ENCODE measurements at regions not wholly inside any gene's neighbourhood (a gene's known extent, or its start where the extent isn't known, plus 50 kb on each side); places are given as distances from the start of the nearest gene placed in this dataset.

- ChIA-PET CTCF (no interaction called here), POLR2A (ENCODE audit: unreplicated experiment) (no interaction called here)
- H3K4me1 ChIP-seq (ENCODE audit: insufficient read depth, low read length) = no peaks in the 10 kb centered on the region
- no peaks in the 10 kb centered on the region for H3K36me3 ChIP-seq (ENCODE audit: low read depth, low read length)
- no peaks in the 10 kb centered on the region for H4K20me1 ChIP-seq (ENCODE audit: low read length)
- no peak overlapping the region for H3K4me3 ChIP-seq (ENCODE audit: low read length)
- H3K79me2 ChIP-seq (ENCODE audit: low read length) = no peaks in the 10 kb centered on the region
- H3K9me2 ChIP-seq (replicated peaks; ENCODE audit: low read length) = no peaks in the 10 kb centered on the region
- TF ChIP-seq EZH2 (IDR thresholded peaks at IDR 0.05; ENCODE audit: low read length, unreplicated experiment) (no peak), EZH2phosphoT487 (IDR thresholded peaks at IDR 0.05; ENCODE audit: borderline replicate concordance, low read length) (no peak), CTCF (conservative IDR thresholded peaks at IDR 0.05; ENCODE audit: low read depth, low read length) (peak; percentile 40; the same call in 1 of the 2 replicates)
- ATAC-seq = peak; percentile 91
- no TSS peak for BruUV-seq (replicated peaks)
- H3K27me3 ChIP-seq (ENCODE audit: low read length) = no peaks in the 10 kb centered on the region
- H3K9ac ChIP-seq (ENCODE audit: low read length) = no peak overlapping the region
- intact Hi-C loops (cut with micrococcal nuclease) = loop anchor here (1.0 kb wide), 1 partner anchor 89 kb away; no protein-coding TSS in a partner anchor
- H3K9me3 ChIP-seq (ENCODE audit: low read length) = no peaks in the 10 kb centered on the region
- no peak overlapping the region for H3K27ac ChIP-seq (ENCODE audit: low read length)
- no peaks in the 10 kb centered on the region for H3F3A ChIP-seq (ENCODE audit: low read length, unreplicated experiment)
- no peak overlapping the region for H3K4me2 ChIP-seq (ENCODE audit: low read length)
- H2AFZ ChIP-seq (ENCODE audit: low read length) = no peak overlapping the region
- peak; percentile 26 for DNase-seq
These were observed 189.0 kb downstream of the PALM2AKAP2 start for GRCh38 chr9:109969011-109969410.

- ChIA-PET POLR2A (ENCODE audit: unreplicated experiment) (no interaction called here), CTCF (no interaction called here)
- H3K79me2 ChIP-seq (ENCODE audit: low read length) = no peaks in the 10 kb centered on the region
- H3K4me1 ChIP-seq (ENCODE audit: insufficient read depth, low read length) = no peaks in the 10 kb centered on the region
- H2AFZ ChIP-seq (ENCODE audit: low read length) = no peak overlapping the region
- H3K9me3 ChIP-seq (ENCODE audit: low read length) = no peaks in the 10 kb centered on the region
- H3K4me3 ChIP-seq (ENCODE audit: low read length) = no peak overlapping the region
- no peaks in the 10 kb centered on the region for H3K9me2 ChIP-seq (replicated peaks; ENCODE audit: low read length)
- DNase-seq (no peak), ATAC-seq (no peak)
- H4K20me1 ChIP-seq (ENCODE audit: low read length) = no peaks in the 10 kb centered on the region
- no peak overlapping the region for H3K9ac ChIP-seq (ENCODE audit: low read length)
- no peaks in the 10 kb centered on the region for H3K36me3 ChIP-seq (ENCODE audit: low read depth, low read length)
- no peaks in the 10 kb centered on the region for H3F3A ChIP-seq (ENCODE audit: low read length, unreplicated experiment)
- intact Hi-C loops (cut with micrococcal nuclease) = loop anchor here (1.0 kb wide), 1 partner anchor 89 kb away; no protein-coding TSS in a partner anchor
- BruUV-seq (replicated peaks) = no TSS peak
- no peaks in the 10 kb centered on the region for H3K27me3 ChIP-seq (ENCODE audit: low read length)
- H3K4me2 ChIP-seq (ENCODE audit: low read length) = no peak overlapping the region
- H3K27ac ChIP-seq (ENCODE audit: low read length) = no peak overlapping the region
- TF ChIP-seq EZH2 (IDR thresholded peaks at IDR 0.05; ENCODE audit: low read length, unreplicated experiment) (no peak), CTCF (conservative IDR thresholded peaks at IDR 0.05; ENCODE audit: low read depth, low read length) (no peak), EZH2phosphoT487 (IDR thresholded peaks at IDR 0.05; ENCODE audit: borderline replicate concordance, low read length) (no peak)
These were observed 189.7 kb downstream of the PALM2AKAP2 start for GRCh38 chr9:109969573-109970237.

GRCh38 chr9:109971226-109971625 lies 191.2 kb downstream of the PALM2AKAP2 start:
- Histone ChIP-seq H4K20me1 (ENCODE audit: low read length) (no peaks in the 10 kb centered on the region), H2AFZ (ENCODE audit: low read length) (no peak overlapping the region), H3K4me1 (ENCODE audit: insufficient read depth, low read length) (no peaks in the 10 kb centered on the region), H3K79me2 (ENCODE audit: low read length) (no peaks in the 10 kb centered on the region), H3K9me2 (replicated peaks; ENCODE audit: low read length) (no peaks in the 10 kb centered on the region), H3K27ac (ENCODE audit: low read length) (no peak overlapping the region), H3K9me3 (ENCODE audit: low read length) (no peaks in the 10 kb centered on the region), H3F3A (ENCODE audit: low read length, unreplicated experiment) (no peaks in the 10 kb centered on the region), H3K36me3 (ENCODE audit: low read depth, low read length) (no peaks in the 10 kb centered on the region), H3K9ac (ENCODE audit: low read length) (no peak overlapping the region), H3K4me2 (ENCODE audit: low read length) (no peak overlapping the region), H3K4me3 (ENCODE audit: low read length) (no peak overlapping the region), H3K27me3 (ENCODE audit: low read length) (no peaks in the 10 kb centered on the region)
- ChIA-PET POLR2A (ENCODE audit: unreplicated experiment) (no interaction called here), CTCF (interaction anchor here (0.6 kb wide), 1 partner anchor 88 kb away, joined by 8 read pairs; no protein-coding TSS in a partner anchor)
- TF ChIP-seq EZH2 (IDR thresholded peaks at IDR 0.05; ENCODE audit: low read length, unreplicated experiment) (no peak), CTCF (conservative IDR thresholded peaks at IDR 0.05; ENCODE audit: low read depth, low read length) (no peak), EZH2phosphoT487 (IDR thresholded peaks at IDR 0.05; ENCODE audit: borderline replicate concordance, low read length) (no peak)
- intact Hi-C loops (cut with micrococcal nuclease) = no loop called here
- DNase-seq = no peak
- BruUV-seq (replicated peaks) = no TSS peak
- no peak for ATAC-seq

Data from PC-3 (cell line).